ENCODE measurements at regions not wholly inside any gene's neighbourhood (a gene's known extent, or its start where the extent isn't known, plus 50 kb on each side); places are given as distances from the start of the nearest gene placed in this dataset.

- TF ChIP-seq CTCF (conservative IDR thresholded peaks at IDR 0.05; ENCODE audit: low read depth, low read length) (no peak), EZH2 (IDR thresholded peaks at IDR 0.05; ENCODE audit: low read length, unreplicated experiment) (no peak), EZH2phosphoT487 (IDR thresholded peaks at IDR 0.05; ENCODE audit: borderline replicate concordance, low read length) (no peak)
These were observed 267.5 kb downstream of the ENC1 start for GRCh38 chr5:74373076-74373475.
